GM10248 (cell line): ENCODE measurements at regions not wholly inside any gene's neighbourhood (a gene's known extent, or its start where the extent isn't known, plus 50 kb on each side); places are given as distances from the start of the nearest gene placed in this dataset.

Experiments
- CTCF ChIA-PET: fragments of 300-600 bp; sonication (Branson Sonifier 250); formaldehyde crosslinking; extraction: SDS; loops from one replicate; lab custom pipeline; 2021; ENCODE audit warnings: antibody characterized with exemption; lab: Yijun Ruan, JAX
- POLR2A ChIA-PET: fragments of 350-650 bp; sonication (Branson Sonifier 250); formaldehyde crosslinking; extraction: SDS; loops from one replicate; lab custom pipeline; 2020; ENCODE audit warnings: antibody characterized with exemption; lab: Yijun Ruan, JAX
- DNase-seq: peaks from one replicate; pipeline ENCODE4 v3.0.0; 2012; ENCODE audit errors: extremely low spot score
- CTCF ChIP-seq: IDR thresholded peaks from 2 replicates; pipeline ENCODE4 v1.5.1; 2012; ENCODE audit warnings: mild to moderate bottlenecking, low read depth; ENCODE audit errors: extremely low read depth, missing control alignments, control extremely low read depth

- CTCF ChIA-PET, result no interaction called here
- DNase-seq, result no peak
- TF ChIP-seq CTCF, result no peak
- POLR2A ChIA-PET, result no interaction called here
Observed at GRCh38 chr9:13734601-13735000, 455.1 kb upstream of the MPDZ start.

- CTCF ChIA-PET, result interaction anchor here (0.7 kb wide), 1 partner anchor 53 kb away, joined by 3 read pairs; no protein-coding TSS in a partner anchor
- no peak for TF ChIP-seq CTCF
- no peak for DNase-seq
- POLR2A ChIA-PET, result no interaction called here
Observed at GRCh38 chr9:13732290-13732689, 452.8 kb upstream of the MPDZ start.

GRCh38 chr9:13731637-13732036 lies 452.1 kb upstream of the MPDZ start:
- POLR2A ChIA-PET, result no interaction called here
- CTCF ChIA-PET, result interaction anchor here (0.7 kb wide), 1 partner anchor 53 kb away, joined by 3 read pairs; no protein-coding TSS in a partner anchor

GRCh38 chr9:13729955-13730354 lies 450.5 kb upstream of the MPDZ start:
- no peak for TF ChIP-seq CTCF
- POLR2A ChIA-PET, result no interaction called here
- DNase-seq, result no peak
- CTCF ChIA-PET, result no interaction called here

More at GRCh38 chr9:13731637-13732036, 452.1 kb upstream of the MPDZ start:
- DNase-seq, result no peak
- TF ChIP-seq CTCF, result no peak

GRCh38 chr9:13728917-13729811 lies 449.7 kb upstream of the MPDZ start:
- TF ChIP-seq CTCF, result no peak
- CTCF ChIA-PET, result interaction anchor here (1.4 to 1.8 kb wide), 3 partner anchors 12 to 24 kb away, joined by 4 to 6 read pairs (median 5); no protein-coding TSS in a partner anchor
- no peak for DNase-seq
- POLR2A ChIA-PET, result no interaction called here

GRCh38 chr9:13728131-13728530 lies 448.6 kb upstream of the MPDZ start:
- ChIA-PET POLR2A (no interaction called here), CTCF (interaction anchor here (0.8 to 1.8 kb wide), 5 partner anchors 9 to 23 kb away, joined by 3 to 6 read pairs (median 4); no protein-coding TSS in a partner anchor)
- DNase-seq, result no peak
- no peak for TF ChIP-seq CTCF
